T-cell (primary cell): ENCODE measurements at regions not wholly inside any gene's neighbourhood (a gene's known extent, or its start where the extent isn't known, plus 50 kb on each side); places are given as distances from the start of the nearest gene placed in this dataset.
"Not testable (repeated sequence)": the region's sequence is repeated elsewhere in the genome, so short reads cannot be mapped to it uniquely, and the experiment has no call there.

Experiments used
- ATAC-seq, 4 experiments: fragments of 200-7000 bp in 3 of 4; fragments of 150-1000 bp in 1 of 4; cut with Tn5 transposase; replicated peaks in 1 of 4; 1 replicate in 3 of 4; 2 replicates in 1 of 4; pipeline ENCODE4 v1.10.0; 2021; ENCODE audit warnings: moderate library complexity in 3 of 4, mild to moderate bottlenecking in 2 of 4, moderate number of reproducible peaks in 1 of 4
- CTCF ChIA-PET, 2 donors: fragments of 300-600 bp; sonication (Branson Sonifier 250); formaldehyde crosslinking; loops; one replicate each; lab custom pipeline; 2022; ENCODE audit warnings: antibody characterized with exemption in 2 of 2; lab: Charles Lee
- POLR2A ChIA-PET, 2 donors: fragments of 300-600 bp; sonication (Branson Sonifier 250); formaldehyde crosslinking; loops; one replicate each; lab custom pipeline; 2022; ENCODE audit warnings: antibody characterized with exemption in 2 of 2; lab: Charles Lee
- DNase-seq, 35 experiments: peaks; one replicate each; pipeline versions ENCODE4 v3.0.0 to v3.0.0-alpha.2; 2013 to 2023
- H3K27ac ChIP-seq: one replicate; pipeline ENCODE4 v1.5.1; 2013; ENCODE audit warnings: low read length
- H3K27me3 ChIP-seq, 2 experiments: replicated peaks in 1 of 2; 1 replicate in 1 of 2; 2 replicates in 1 of 2; pipeline versions ENCODE4 v1.6.1 to v1.7.0; 2013; ENCODE audit warnings: low read length in 1 of 2, mixed read lengths in 1 of 2; ENCODE audit not compliant: control insufficient read depth in 2 of 2, insufficient read depth in 2 of 2; ENCODE audit errors: extremely low read depth in 1 of 2
- H3K36me3 ChIP-seq, 2 donors: 1 replicate in 1 of 2; 2 replicates in 1 of 2; pipeline versions ENCODE4 v1.6.1 to v1.7.0; 2013; ENCODE audit warnings: low read length in 1 of 2; ENCODE audit not compliant: control insufficient read depth in 2 of 2, insufficient read depth in 1 of 2; ENCODE audit errors: extremely low read depth in 1 of 2
- H3K4me1 ChIP-seq, 2 experiments: 1 replicate in 1 of 2; 2 replicates in 1 of 2; pipeline versions ENCODE4 v1.6.1 to v1.7.0; 2013; ENCODE audit warnings: low read length in 2 of 2, mixed read lengths in 1 of 2; ENCODE audit not compliant: insufficient read depth in 2 of 2, control insufficient read depth in 1 of 2; ENCODE audit errors: extremely low read depth in 1 of 2
- H3K4me3 ChIP-seq, 2 donors: 1 replicate in 1 of 2; 2 replicates in 1 of 2; pipeline versions ENCODE4 v1.5.1 to v1.7.0; 2013; ENCODE audit warnings: mild to moderate bottlenecking in 2 of 2, low read length in 1 of 2, moderate library complexity in 1 of 2; ENCODE audit not compliant: control insufficient read depth in 1 of 2; ENCODE audit errors: extremely low read depth in 1 of 2
- H3K9me3 ChIP-seq: 2 replicates; pipeline ENCODE4 v1.7.0; 2013
- H3K27ac Mint-ChIP-seq, 2 donors: one replicate each; pipeline ENCODE4 v1.8.0; 2020 to 2021; ENCODE audit warnings: mild to moderate bottlenecking in 2 of 2, mixed read lengths in 2 of 2
- H3K27me3 Mint-ChIP-seq, 2 donors: one replicate each; pipeline ENCODE4 v1.8.0; 2021 to 2022; ENCODE audit warnings: mixed read lengths in 2 of 2
- H3K36me3 Mint-ChIP-seq: one replicate; pipeline ENCODE4 v1.8.0; 2021; ENCODE audit warnings: mixed read lengths
- H3K4me1 Mint-ChIP-seq, 3 donors: one replicate each; pipeline ENCODE4 v1.8.0; 2020 to 2022; ENCODE audit warnings: mixed read lengths in 3 of 3, mild to moderate bottlenecking in 1 of 3
- H3K4me3 Mint-ChIP-seq, 3 donors: one replicate each; pipeline ENCODE4 v1.8.0; 2020 to 2022; ENCODE audit warnings: mild to moderate bottlenecking in 3 of 3, mixed read lengths in 3 of 3, moderate library complexity in 3 of 3
- H3K9me3 Mint-ChIP-seq, 3 donors: one replicate each; pipeline ENCODE4 v1.8.0; 2020 to 2022; ENCODE audit warnings: mixed read lengths in 3 of 3
- WGBS: methylation state at CpG from one replicate; pipeline ENCODE4 v1.1.5; 2013; ENCODE audit warnings: missing lambda C conversion rate; ENCODE audit not compliant: insufficient coverage; 5-methylcytosine and 5-hydroxymethylcytosine counted together

GRCh38 chr1:38735651-38736161, 123.9 kb downstream of the RRAGC start:
- no peak for DNase-seq
- Histone ChIP-seq H3K4me3 (no peak overlapping the region), H3K36me3 (no peaks in the 10 kb centered on the region), H3K27me3 (peaks cover 3 to 4% of the 10 kb centered on the region in 2 experiments), H3K4me1 (no peaks in the 10 kb centered on the region), H3K9me3 (no peaks in the 10 kb centered on the region), H3K27ac (no peak overlapping the region)
- POLR2A ChIA-PET = no interaction called here
- peaks cover 32 to 34% of the 10 kb centered on the region in 2 donors for H3K27me3 Mint-ChIP-seq
- H3K9me3 Mint-ChIP-seq = no peaks in the 10 kb centered on the region
- no peak overlapping the region for H3K4me3 Mint-ChIP-seq
- CTCF ChIA-PET = no interaction called here
- WGBS = 82% methylated on average over 3 of the region's 6 CpGs
- ATAC-seq = no peak
- H3K36me3 Mint-ChIP-seq = no peaks in the 10 kb centered on the region
- H3K27ac Mint-ChIP-seq = no peak overlapping the region
- H3K4me1 Mint-ChIP-seq = no peaks in the 10 kb centered on the region

DNA sequence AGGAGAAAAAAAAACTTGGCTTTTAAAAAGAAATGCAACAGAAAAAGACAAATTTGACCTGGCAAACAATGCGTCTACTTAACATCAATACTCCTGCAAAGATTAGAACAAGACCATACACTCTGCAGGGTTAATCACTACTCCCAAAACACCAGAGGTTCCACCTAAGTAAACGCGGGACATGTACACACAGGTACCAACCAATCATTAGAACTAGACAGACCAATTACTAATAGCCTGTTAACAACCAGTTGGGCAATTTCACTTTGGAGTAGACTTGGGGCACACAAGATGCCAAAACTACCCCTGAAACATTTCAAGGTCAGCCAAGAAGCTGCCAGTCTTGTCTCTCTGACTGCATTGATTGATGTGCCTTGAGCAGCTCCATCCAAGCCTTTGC, 125.8 kb downstream of the RRAGC start:
- Histone ChIP-seq H3K9me3 (no peaks in the 10 kb centered on the region), H3K4me1 (no peaks in the 10 kb centered on the region), H3K36me3 (no peaks in the 10 kb centered on the region), H3K27me3 (peaks cover 0 to 15% of the 10 kb centered on the region in 2 experiments), H3K27ac (no peak overlapping the region), H3K4me3 (no peak overlapping the region)
- Mint-ChIP-seq H3K4me1 (no peaks in the 10 kb centered on the region), H3K9me3 (no peaks in the 10 kb centered on the region), H3K36me3 (no peaks in the 10 kb centered on the region), H3K4me3 (no peak overlapping the region), H3K27ac (no peak overlapping the region), H3K27me3 (peaks cover 41 to 45% of the 10 kb centered on the region in 2 donors)
- CTCF ChIA-PET = no interaction called here
- 91% methylated on average over 3 of the region's 3 CpGs for WGBS
- DNase-seq (no peak), ATAC-seq (no peak)
- POLR2A ChIA-PET = no interaction called here

GRCh38 chr1:38730511-38731397, 128.8 kb downstream of the RRAGC start:
- no peaks in the 10 kb centered on the region for H3K9me3 ChIP-seq
- 70% methylated on average over 4 of the region's 6 CpGs for WGBS

DNA sequence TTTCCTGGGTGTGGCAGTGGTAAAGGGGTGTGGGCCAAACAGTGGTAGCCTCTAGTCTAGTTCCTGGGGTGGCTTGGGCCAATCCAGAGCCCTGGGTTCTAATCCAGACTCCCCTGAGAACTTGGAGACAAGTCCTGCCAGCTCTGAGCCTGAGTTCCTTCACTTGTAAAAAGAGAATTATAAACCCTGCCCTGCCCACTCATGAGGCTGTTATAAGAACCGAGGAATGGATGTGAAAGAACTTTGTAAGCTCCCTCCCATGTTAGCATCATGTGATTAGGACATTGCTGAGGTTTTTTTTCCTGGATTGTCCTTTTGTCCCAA, 131.0 kb downstream of the RRAGC start:
- peaks cover 64 to 83% of the 10 kb centered on the region in 2 donors for H3K27me3 Mint-ChIP-seq
- peaks cover 0 to 27% of the 10 kb centered on the region in 2 experiments for H3K27me3 ChIP-seq

More at GRCh38 chr1:38730511-38731397, 128.8 kb downstream of the RRAGC start:
- Mint-ChIP-seq H3K4me3 (no peak overlapping the region), H3K27ac (no peak overlapping the region), H3K9me3 (no peaks in the 10 kb centered on the region), H3K27me3 (peaks cover 57 to 75% of the 10 kb centered on the region in 2 donors), H3K4me1 (peaks cover 0 to 2% (median 0%) of the 10 kb centered on the region in 3 donors), H3K36me3 (no peaks in the 10 kb centered on the region)
- H3K4me1 ChIP-seq = peaks cover 0 to 5% of the 10 kb centered on the region in 2 experiments
- ChIA-PET POLR2A (no interaction called here), CTCF (no interaction called here)
- peaks cover 0 to 30% of the 10 kb centered on the region in 2 experiments for H3K27me3 ChIP-seq
- ATAC-seq (no peak), DNase-seq (no peak)
- H3K36me3 ChIP-seq = no peaks in the 10 kb centered on the region
- H3K4me3 ChIP-seq = no peak overlapping the region
- no peak overlapping the region for H3K27ac ChIP-seq

GRCh38 chr1:38727684-38728584, 131.6 kb downstream of the RRAGC start:
- Histone ChIP-seq H3K36me3 (no peaks in the 10 kb centered on the region), H3K9me3 (no peaks in the 10 kb centered on the region), H3K27me3 (peaks cover 0 to 27% of the 10 kb centered on the region in 2 experiments), H3K4me3 (no peak overlapping the region), H3K27ac (no peak overlapping the region), H3K4me1 (peaks cover 0 to 5% of the 10 kb centered on the region in 2 experiments)
- ATAC-seq = no peak
- DNase-seq = no peak
- peaks cover 0 to 2% (median 0%) of the 10 kb centered on the region in 3 donors for H3K4me1 Mint-ChIP-seq
- CTCF ChIA-PET = no interaction called here
- H3K9me3 Mint-ChIP-seq = no peaks in the 10 kb centered on the region
- H3K36me3 Mint-ChIP-seq = no peaks in the 10 kb centered on the region
- no peak overlapping the region for H3K27ac Mint-ChIP-seq
- WGBS = 2% methylated on average over 10 of the region's 20 CpGs
- POLR2A ChIA-PET = no interaction called here
- H3K4me3 Mint-ChIP-seq = no peak overlapping the region
- H3K27me3 Mint-ChIP-seq = peaks cover 65 to 85% of the 10 kb centered on the region in 2 donors

More for the DNA sequence above, 131.0 kb downstream of the RRAGC start:
- ChIA-PET POLR2A (no interaction called here), CTCF (no interaction called here)
- no peak overlapping the region for H3K4me3 Mint-ChIP-seq
- Histone ChIP-seq H3K27ac (no peak overlapping the region), H3K36me3 (no peaks in the 10 kb centered on the region), H3K4me1 (peaks cover 0 to 5% of the 10 kb centered on the region in 2 experiments), H3K9me3 (no peaks in the 10 kb centered on the region), H3K4me3 (no peak overlapping the region)
- WGBS = no CpG with 5 or more reads among the region's 1 CpG
- H3K4me1 Mint-ChIP-seq = peaks cover 0 to 2% (median 0%) of the 10 kb centered on the region in 3 donors
- ATAC-seq = no peak
- no peak overlapping the region for H3K27ac Mint-ChIP-seq
- no peaks in the 10 kb centered on the region for H3K9me3 Mint-ChIP-seq
- no peaks in the 10 kb centered on the region for H3K36me3 Mint-ChIP-seq
- DNase-seq = no peak

DNA sequence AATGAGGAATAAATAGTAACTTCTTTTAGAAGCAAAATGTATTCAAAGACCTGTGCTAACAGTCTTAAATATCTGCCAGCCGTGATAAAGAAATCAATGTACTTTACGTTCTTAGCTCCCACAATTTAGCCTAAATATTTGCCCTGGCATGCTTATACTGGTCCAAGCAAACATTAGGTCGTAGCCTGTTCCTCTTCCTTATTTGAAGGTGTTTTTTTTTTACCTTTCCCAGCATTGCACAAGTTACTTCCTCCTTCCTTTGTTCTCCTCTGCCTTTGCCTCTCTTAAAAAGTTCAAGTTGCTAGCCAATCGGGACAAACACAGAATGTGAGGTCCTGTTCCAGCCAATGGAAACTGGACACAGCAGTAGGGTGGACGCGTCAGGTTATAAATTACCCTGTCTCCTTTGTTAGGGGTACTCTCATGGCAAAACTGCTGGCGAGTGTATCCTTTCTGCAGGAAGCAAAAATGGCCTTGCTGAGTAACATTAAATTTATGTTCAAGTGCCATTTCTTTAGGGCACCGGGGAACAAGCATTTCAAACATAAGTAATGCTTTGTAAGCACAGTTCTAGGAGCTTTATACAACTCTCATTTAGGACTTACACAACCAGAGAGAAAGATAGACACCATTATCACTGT, 134.1 kb downstream of the RRAGC start:
- peaks cover 2 to 33% of the 10 kb centered on the region in 2 experiments for H3K27me3 ChIP-seq
- H3K4me3 Mint-ChIP-seq, H3K4me1 Mint-ChIP-seq, H3K27ac ChIP-seq, H3K4me3 ChIP-seq, H3K36me3 ChIP-seq, ATAC-seq, POLR2A ChIA-PET, CTCF ChIA-PET, H3K4me1 ChIP-seq, DNase-seq, H3K27ac Mint-ChIP-seq, H3K9me3 Mint-ChIP-seq, H3K36me3 Mint-ChIP-seq, H3K9me3 ChIP-seq: not testable (repeated sequence)
- WGBS = 89% methylated on average over 5 of the region's 8 CpGs
- peaks cover 64 to 82% of the 10 kb centered on the region in 2 donors for H3K27me3 Mint-ChIP-seq
